HCT116 (cell line): ENCODE measurements at regions not wholly inside any gene's neighbourhood (a gene's known extent, or its start where the extent isn't known, plus 50 kb on each side); places are given as distances from the start of the nearest gene placed in this dataset.
"Not testable (repeated sequence)": the region's sequence is repeated elsewhere in the genome, so short reads cannot be mapped to it uniquely, and the experiment has no call there.

Experiments used
- ATAC-seq: fragments of 200-7000 bp; cut with Tn5 transposase; 2 replicates; pipeline ENCODE4 v1.9.1; 2020; ENCODE audit warnings: mild to moderate bottlenecking, moderate library complexity
- BruUV-seq: library from RNA; stranded (reverse); fragments of 400-500 nt; replicated peaks from 2 replicates; lab custom pipeline; 2021; lab: Mats Ljungman, UMichigan
- CTCF ChIA-PET: fragments of 300-600 bp; sonication (Branson Sonifier 250); formaldehyde crosslinking; loops from one replicate; lab custom pipeline; 2021; ENCODE audit warnings: antibody characterized with exemption; lab: Charles Lee
- POLR2A ChIA-PET: fragments of 300-600, 350-600 bp; sonication (Branson Sonifier 250); formaldehyde crosslinking; loops from one replicate; lab custom pipeline; 2021; ENCODE audit warnings: antibody characterized with exemption; lab: Charles Lee
- RAD21 ChIA-PET, 2 experiments: fragments of 300-600 bp; sonication (Branson Sonifier 250); formaldehyde crosslinking; loops; one replicate each; lab custom pipeline; 2023; ENCODE audit warnings: low total read pairs in 2 of 2; ENCODE audit not compliant: uncharacterized antibody in 2 of 2, unreplicated experiment in 2 of 2, low non-redundant PET in 1 of 2; lab: Charles Lee
- DNase-seq: peaks from one replicate; pipeline ENCODE4 v3.0.0-alpha.2; 2010; ENCODE audit warnings: low read depth, low spot score
- H2AFZ ChIP-seq: fragments of 200-600 bp; shearing (Covaris generic), sonication (generic); 2 replicates; pipeline ENCODE4 v1.6.1; 2017; ENCODE audit warnings: low read depth, mixed run types, mixed read lengths, antibody characterized with exemption, low read length; ENCODE audit not compliant: poor library complexity, severe bottlenecking
- H3K27ac ChIP-seq: 2 replicates; pipeline ENCODE4 v1.5.1; 2012; ENCODE audit warnings: low read depth, low read length
- H3K27me3 ChIP-seq: fragments of 200-600 bp; sonication (generic); 2 replicates; pipeline ENCODE4 v1.6.1; 2016; ENCODE audit warnings: mixed run types, low read length, mixed read lengths; ENCODE audit not compliant: insufficient read depth
- H3K36me3 ChIP-seq, 2 experiments: fragments of 200-500 bp in 1 of 2; fragments of 200-600 bp in 1 of 2; sonication (Bioruptor generic) in 1 of 2; sonication (generic) in 1 of 2; 2 replicates each; pipeline versions ENCODE4 v1.5.1 to v1.6.1; 2014 to 2016; ENCODE audit warnings: low read length in 2 of 2, inconsistent platforms in 1 of 2, mixed read lengths in 1 of 2, mixed run types in 1 of 2; ENCODE audit not compliant: insufficient read depth in 2 of 2, control insufficient read depth in 1 of 2
- H3K4me1 ChIP-seq, 2 experiments: fragments of 200-600 bp in 1 of 2; sonication (generic) in 1 of 2; 2 replicates each; pipeline versions ENCODE4 v1.5.1 to v1.6.1; 2012 to 2017; ENCODE audit warnings: low read length in 2 of 2, inconsistent platforms in 1 of 2, mild to moderate bottlenecking in 1 of 2, mixed read lengths in 1 of 2, mixed run types in 1 of 2, moderate library complexity in 1 of 2; ENCODE audit not compliant: insufficient read depth in 2 of 2, control insufficient read depth in 1 of 2
- H3K4me2 ChIP-seq: fragments of 200-600 bp; sonication (generic); 2 replicates; pipeline ENCODE4 v1.6.1; 2017; ENCODE audit warnings: mixed run types, low read length, mixed read lengths
- H3K4me3 ChIP-seq, 2 experiments: fragments of 200-600 bp in 1 of 2; sonication (generic) in 1 of 2; replicated peaks in 1 of 2; 2 replicates each; pipeline ENCODE4 v1.5.1; 2011 to 2016; ENCODE audit warnings: low read length in 2 of 2, control low read depth in 1 of 2, low read depth in 1 of 2, mild to moderate bottlenecking in 1 of 2, mixed read lengths in 1 of 2, mixed run types in 1 of 2
- H3K79me2 ChIP-seq: fragments of 200-600 bp; sonication (generic); 2 replicates; pipeline ENCODE4 v1.6.1; 2017; ENCODE audit warnings: mild to moderate bottlenecking, mixed run types, low read length, moderate library complexity, mixed read lengths; ENCODE audit not compliant: insufficient read depth
- H3K9ac ChIP-seq: fragments of 200-600 bp; sonication (generic); 2 replicates; pipeline ENCODE4 v1.6.1; 2016; ENCODE audit warnings: low read length, mixed read lengths
- H3K9me2 ChIP-seq: fragments of 200-600 bp; sonication (generic), shearing (Covaris generic); 2 replicates; pipeline ENCODE4 v1.6.1; 2017; ENCODE audit warnings: mixed run types, mild to moderate bottlenecking, moderate library complexity; ENCODE audit not compliant: insufficient read depth
- H3K9me3 ChIP-seq, 2 experiments: fragments of 200-500 bp in 1 of 2; fragments of 200-600 bp in 1 of 2; sonication (Bioruptor generic) in 1 of 2; sonication (generic) in 1 of 2; 2 replicates each; pipeline ENCODE4 v1.6.1; 2014 to 2017; ENCODE audit warnings: low read length in 2 of 2, mixed read lengths in 2 of 2, inconsistent platforms in 1 of 2, low read depth in 1 of 2, mild to moderate bottlenecking in 1 of 2, mixed run types in 1 of 2, moderate library complexity in 1 of 2; ENCODE audit not compliant: control insufficient read depth in 1 of 2, insufficient read depth in 1 of 2
- H4K20me1 ChIP-seq: fragments of 200-600 bp; sonication (generic), shearing (Covaris generic); 2 replicates; pipeline ENCODE4 v1.6.1; 2017; ENCODE audit warnings: mixed run types, mild to moderate bottlenecking, moderate library complexity; ENCODE audit not compliant: insufficient read depth
- CBX3 ChIP-seq: IDR thresholded peaks from 2 replicates; pipeline ENCODE4 v1.6.1; 2012; ENCODE audit warnings: low read depth
- EZH2 ChIP-seq: fragments of 200-600 bp; sonication (generic); IDR thresholded peaks from 2 replicates; pipeline ENCODE4 v1.6.1; 2017; ENCODE audit warnings: antibody characterized with exemption, mixed run types
- EZH2phosphoT487 ChIP-seq: fragments of 200-600 bp; IDR thresholded peaks from 2 replicates; pipeline ENCODE4 v1.6.1; 2018; ENCODE audit warnings: antibody characterized with exemption, borderline replicate concordance
- FOSL1 ChIP-seq: IDR thresholded peaks from 2 replicates; pipeline ENCODE4 v1.6.1; 2012; ENCODE audit warnings: low read depth
- POLR2A ChIP-seq: IDR thresholded peaks from 2 replicates; pipeline ENCODE4 v1.7.0; 2011; ENCODE audit warnings: borderline replicate concordance; ENCODE audit not compliant: insufficient read depth, insufficient read length; ENCODE audit errors: extremely low read depth
- POLR2AphosphoS5 ChIP-seq: IDR thresholded peaks from 2 replicates; pipeline ENCODE4 v1.6.1; 2011; ENCODE audit warnings: mild to moderate bottlenecking, low read depth, low read length, moderate library complexity
- SP1 ChIP-seq: IDR thresholded peaks from 2 replicates; pipeline ENCODE4 v1.6.1; 2012; ENCODE audit warnings: low read depth
- TCF7L2 ChIP-seq: IDR thresholded peaks from 2 replicates; pipeline ENCODE4 v1.7.0; 2011; ENCODE audit warnings: borderline replicate concordance, inconsistent platforms; ENCODE audit not compliant: insufficient read depth, insufficient read length; ENCODE audit errors: extremely low read depth
- YY1 ChIP-seq: IDR thresholded peaks from 2 replicates; pipeline ENCODE4 v1.6.1; 2011; ENCODE audit warnings: low read length, low read depth, moderate library complexity, mild to moderate bottlenecking; ENCODE audit not compliant: insufficient replicate concordance; ENCODE audit errors: extremely low read depth
- ZNF274 ChIP-seq: fragments of 200-500 bp; sonication (Bioruptor generic); IDR thresholded peaks from 2 replicates; pipeline ENCODE4 v1.6.1; 2014; ENCODE audit warnings: mild to moderate bottlenecking, low read depth, low read length, inconsistent platforms
- intact Hi-C: fragments of 100-400 bp; cut with micrococcal nuclease; formaldehyde crosslinking; loops from 2 replicates; pipeline ENCODE4 v1.10.0; 2022
- TF ChIP-seq, protein P1 (sequence below): IDR thresholded peaks from 2 replicates; pipeline ENCODE4 v1.6.1; 2012

DNA sequence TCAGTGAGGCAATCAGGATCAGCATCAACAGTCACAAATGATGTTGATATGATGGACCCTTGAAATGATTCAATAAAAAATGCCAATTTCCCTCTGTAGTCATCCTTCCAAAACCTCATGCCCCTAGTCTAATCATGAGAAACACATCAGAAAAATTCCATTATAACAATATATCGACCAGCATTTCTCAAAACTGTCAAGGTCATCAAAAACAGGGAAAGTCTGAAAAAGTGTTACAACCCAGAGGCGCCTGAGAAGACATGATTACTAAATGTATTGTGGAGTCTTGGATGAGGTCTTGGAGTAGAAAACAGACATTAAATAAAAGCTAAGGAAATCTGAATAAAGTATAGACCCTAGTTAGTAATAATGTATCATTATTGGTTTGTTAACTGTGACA, 133.8 kb downstream of the SLC35B3 start (continued):
- TF ChIP-seq YY1 (no peak), EZH2 (no peak)

DNA sequence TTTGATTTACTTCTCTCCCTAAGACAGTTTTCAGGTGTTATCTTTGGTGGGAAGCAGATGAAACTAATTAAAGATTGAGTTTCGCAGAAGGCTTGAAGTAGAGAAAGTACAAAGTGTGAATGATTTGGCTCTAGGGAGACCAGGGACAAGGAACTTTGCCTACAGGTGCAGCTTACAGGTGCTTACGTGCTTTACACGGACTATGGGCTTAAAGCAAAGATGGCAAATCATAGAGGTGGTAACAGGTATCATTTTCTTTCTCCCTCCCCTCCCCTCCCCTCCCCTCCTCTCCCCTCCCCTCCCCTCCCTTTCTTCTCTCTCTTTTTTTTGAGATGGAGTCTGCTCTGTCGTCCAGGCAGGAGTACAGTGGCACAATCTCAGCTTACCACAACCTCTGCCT, 136.3 kb downstream of the SLC35B3 start:
- no TSS peak for BruUV-seq
- CTCF ChIA-PET: no interaction called here

DNA sequence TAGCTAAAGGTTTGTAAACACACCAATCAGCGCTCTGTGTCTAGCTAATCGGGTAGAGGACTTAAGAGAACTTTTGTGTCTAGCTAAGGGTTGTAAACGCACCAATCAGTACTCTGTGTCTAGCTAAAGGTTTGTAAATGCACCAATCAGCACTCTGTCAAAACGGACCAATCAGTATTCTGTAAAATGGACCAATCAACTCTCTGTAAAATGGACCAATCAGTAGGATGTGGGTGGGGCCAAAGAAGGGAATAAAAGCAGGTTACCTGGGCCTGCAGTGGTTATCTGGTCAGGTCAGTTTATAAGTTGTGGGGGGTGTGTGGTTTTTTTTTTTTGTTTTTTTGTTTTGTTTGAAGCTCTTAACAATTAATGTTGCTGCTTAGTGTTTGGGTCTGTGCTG, 152.4 kb downstream of the SLC35B3 start:
- H3K27me3 ChIP-seq, H3K4me1 ChIP-seq, H3K4me2 ChIP-seq, RAD21 ChIA-PET, CTCF ChIA-PET, H3K9ac ChIP-seq, H3K27ac ChIP-seq, POLR2A ChIA-PET, H3K9me2 ChIP-seq, H4K20me1 ChIP-seq, intact Hi-C loops, BruUV-seq, H2AFZ ChIP-seq, H3K4me3 ChIP-seq, H3K9me3 ChIP-seq, H3K79me2 ChIP-seq, H3K36me3 ChIP-seq, ATAC-seq, DNase-seq: not testable (repeated sequence)

More for the DNA sequence above, 136.3 kb downstream of the SLC35B3 start:
- Histone ChIP-seq H3K27ac (no peak overlapping the region), H3K9me2 (no peaks in the 10 kb centered on the region), H3K4me3 (no peak overlapping the region), H3K4me2 (no peak overlapping the region), H3K9ac (no peak overlapping the region), H4K20me1 (no peaks in the 10 kb centered on the region), H3K27me3 (no peaks in the 10 kb centered on the region; the same call in 1 of the 2 replicates), H3K36me3 (no peaks in the 10 kb centered on the region), H3K9me3 (no peaks in the 10 kb centered on the region), H2AFZ (no peak overlapping the region), H3K4me1 (no peaks in the 10 kb centered on the region), H3K79me2 (no peaks in the 10 kb centered on the region)
- no peak for ATAC-seq
- RAD21 ChIA-PET: no interaction called here
- POLR2A ChIA-PET: no interaction called here
- no peak for DNase-seq
- intact Hi-C loops: no loop called here
- no peak for TF ChIP-seq ZNF274
- TF ChIP-seq TCF7L2: no peak
- no peak for TF ChIP-seq EZH2phosphoT487
- TF ChIP-seq, protein P1, sequence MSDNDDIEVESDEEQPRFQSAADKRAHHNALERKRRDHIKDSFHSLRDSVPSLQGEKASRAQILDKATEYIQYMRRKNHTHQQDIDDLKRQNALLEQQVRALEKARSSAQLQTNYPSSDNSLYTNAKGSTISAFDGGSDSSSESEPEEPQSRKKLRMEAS: no peak
- no peak for TF ChIP-seq FOSL1
- TF ChIP-seq CBX3: no peak
- no peak for TF ChIP-seq SP1
- no peak for TF ChIP-seq POLR2AphosphoS5
- TF ChIP-seq EZH2: no peak
- no peak for TF ChIP-seq POLR2A
